ENCODE measurements at regions not wholly inside any gene's neighbourhood (a gene's known extent, or its start where the extent isn't known, plus 50 kb on each side); places are given as distances from the start of the nearest gene placed in this dataset.
A peak's percentile ranks its signal among the peaks of the same experiment; 100 is the strongest.

DNA sequence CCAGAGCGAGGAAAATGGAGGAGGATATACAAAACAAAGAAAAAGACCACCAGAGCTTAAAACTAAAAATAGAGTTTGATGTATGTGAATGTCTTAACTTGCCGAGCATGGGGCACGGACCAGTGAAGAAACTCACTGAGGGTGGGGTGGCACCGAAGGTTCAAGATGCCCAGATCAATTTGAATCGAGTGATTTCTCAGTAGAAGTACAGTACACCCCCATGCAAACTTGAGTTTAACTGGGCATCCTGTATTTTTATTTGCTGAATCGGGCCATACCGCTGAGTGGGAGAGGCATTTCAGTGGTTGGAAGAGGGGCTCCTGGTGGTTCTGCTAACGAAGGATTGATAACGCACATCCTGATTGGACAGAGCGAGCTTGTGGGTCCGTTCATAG lies 81.7 kb downstream of the ANKRD60 start:
- no peak for DNase-seq (ENCODE audit: low spot score in 2 of 2)

DNA sequence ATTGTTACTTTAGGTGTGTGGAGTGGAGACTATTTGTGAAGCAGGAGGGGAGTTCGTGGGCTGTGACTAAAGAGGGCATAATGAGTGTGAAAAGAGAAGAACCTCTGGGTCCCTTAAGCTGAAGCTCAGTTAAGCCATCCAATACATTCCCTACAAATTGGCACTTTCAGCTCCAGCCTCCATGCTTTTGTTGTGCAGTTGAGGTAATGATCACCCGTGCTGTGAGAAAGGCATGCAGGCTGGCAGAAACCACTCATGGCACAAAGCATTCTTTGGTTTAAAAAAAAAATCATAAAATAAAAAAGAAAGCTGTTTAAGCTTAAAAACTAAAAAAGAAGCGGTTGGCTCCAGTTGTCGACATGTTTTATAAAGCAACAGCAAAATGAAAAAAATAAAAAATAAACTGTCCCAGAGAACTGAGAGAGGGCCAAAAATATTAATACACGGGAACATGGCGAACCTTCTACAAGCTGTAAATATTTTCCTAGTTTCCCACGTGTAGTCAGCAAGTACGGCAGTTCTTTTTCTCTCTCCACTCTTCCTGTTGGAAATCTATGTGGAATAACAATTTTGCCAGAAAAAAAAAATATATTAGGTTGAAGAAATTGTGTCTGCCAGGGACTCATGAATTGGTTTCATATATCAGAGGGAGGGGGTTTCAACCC lies 82.2 kb downstream of the ANKRD60 start:
- Histone ChIP-seq H3K4me1 (no peaks in the 10 kb centered on the region), H3K27me3 (peaks cover 0 to 12% of the 10 kb centered on the region in 2 donors), H3K36me3 (no peaks in the 10 kb centered on the region), H3K27ac (peak overlapping the region; percentile 37 to 61), H3K9me3 (no peaks in the 10 kb centered on the region), H3K4me3 (no peak overlapping the region)
- DNase-seq (ENCODE audit: low spot score in 2 of 2), result no peak
- intact Hi-C loops (cut with DNase I; ENCODE audit: low total_unique reads), result no loop called here
- TF ChIP-seq, protein P1, sequence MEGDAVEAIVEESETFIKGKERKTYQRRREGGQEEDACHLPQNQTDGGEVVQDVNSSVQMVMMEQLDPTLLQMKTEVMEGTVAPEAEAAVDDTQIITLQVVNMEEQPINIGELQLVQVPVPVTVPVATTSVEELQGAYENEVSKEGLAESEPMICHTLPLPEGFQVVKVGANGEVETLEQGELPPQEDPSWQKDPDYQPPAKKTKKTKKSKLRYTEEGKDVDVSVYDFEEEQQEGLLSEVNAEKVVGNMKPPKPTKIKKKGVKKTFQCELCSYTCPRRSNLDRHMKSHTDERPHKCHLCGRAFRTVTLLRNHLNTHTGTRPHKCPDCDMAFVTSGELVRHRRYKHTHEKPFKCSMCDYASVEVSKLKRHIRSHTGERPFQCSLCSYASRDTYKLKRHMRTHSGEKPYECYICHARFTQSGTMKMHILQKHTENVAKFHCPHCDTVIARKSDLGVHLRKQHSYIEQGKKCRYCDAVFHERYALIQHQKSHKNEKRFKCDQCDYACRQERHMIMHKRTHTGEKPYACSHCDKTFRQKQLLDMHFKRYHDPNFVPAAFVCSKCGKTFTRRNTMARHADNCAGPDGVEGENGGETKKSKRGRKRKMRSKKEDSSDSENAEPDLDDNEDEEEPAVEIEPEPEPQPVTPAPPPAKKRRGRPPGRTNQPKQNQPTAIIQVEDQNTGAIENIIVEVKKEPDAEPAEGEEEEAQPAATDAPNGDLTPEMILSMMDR (IDR thresholded peaks at IDR 0.05), result no peak
- TF ChIP-seq POLR2AphosphoS5 (IDR thresholded peaks at IDR 0.05), result no peak
- no peak for TF ChIP-seq POLR2A (IDR thresholded peaks at IDR 0.05)

More for the DNA sequence above, 81.7 kb downstream of the ANKRD60 start:
- no peak for TF ChIP-seq POLR2AphosphoS5 (IDR thresholded peaks at IDR 0.05)
- TF ChIP-seq, protein P1 (IDR thresholded peaks at IDR 0.05), result no peak
- no peak for TF ChIP-seq POLR2A (IDR thresholded peaks at IDR 0.05)
- intact Hi-C loops (cut with DNase I; ENCODE audit: low total_unique reads), result no loop called here
- no peaks in the 10 kb centered on the region for H3K9me3 ChIP-seq
- no peaks in the 10 kb centered on the region for H3K36me3 ChIP-seq
- H3K27me3 ChIP-seq, result peaks cover 0 to 12% of the 10 kb centered on the region in 2 donors
- H3K4me1 ChIP-seq, result no peaks in the 10 kb centered on the region
- H3K27ac ChIP-seq, result peak overlapping the region in 1 of 2 donors; percentile 25
- no peak overlapping the region for H3K4me3 ChIP-seq

DNA sequence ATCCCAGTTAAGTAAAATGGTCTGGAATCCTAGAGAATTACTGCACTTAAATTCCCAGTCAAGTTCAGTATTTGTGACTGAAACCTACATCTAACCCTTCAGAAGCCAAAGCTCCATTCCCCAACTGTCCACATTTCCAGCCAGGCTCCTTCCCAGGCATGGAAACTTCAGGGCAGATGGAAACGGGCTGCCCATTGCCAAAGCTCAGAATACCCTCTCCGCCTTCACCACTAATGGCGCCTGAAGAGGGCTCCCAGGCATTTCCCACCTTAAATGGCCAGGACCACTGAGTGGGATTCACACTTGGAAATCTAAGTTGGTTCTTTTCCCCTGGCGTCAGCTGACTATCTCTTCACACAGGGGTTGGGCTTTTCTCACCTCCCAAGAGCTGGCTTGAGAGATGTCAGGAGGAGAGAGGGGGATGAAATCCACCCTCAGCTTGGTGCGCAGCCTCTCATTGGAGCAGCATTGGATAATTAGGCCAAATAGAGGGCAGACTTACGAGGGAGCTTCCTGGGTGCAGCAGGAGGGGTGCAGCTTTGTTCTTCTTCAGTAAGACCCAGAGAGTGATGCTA lies 82.9 kb downstream of the ANKRD60 start:
- Histone ChIP-seq H3K27ac (peak overlapping the region; percentile 37 to 61), H3K9me3 (no peaks in the 10 kb centered on the region), H3K4me3 (no peak overlapping the region), H3K36me3 (no peaks in the 10 kb centered on the region), H3K27me3 (peaks cover 0 to 6% of the 10 kb centered on the region in 2 donors), H3K4me1 (no peaks in the 10 kb centered on the region)
- DNase-seq (ENCODE audit: low spot score in 2 of 2), result no peak
- intact Hi-C loops (cut with DNase I; ENCODE audit: low total_unique reads), result no loop called here
- TF ChIP-seq, protein P1 (IDR thresholded peaks at IDR 0.05), result no peak
- no peak for TF ChIP-seq POLR2AphosphoS5 (IDR thresholded peaks at IDR 0.05)
- no peak for TF ChIP-seq POLR2A (IDR thresholded peaks at IDR 0.05)

DNA sequence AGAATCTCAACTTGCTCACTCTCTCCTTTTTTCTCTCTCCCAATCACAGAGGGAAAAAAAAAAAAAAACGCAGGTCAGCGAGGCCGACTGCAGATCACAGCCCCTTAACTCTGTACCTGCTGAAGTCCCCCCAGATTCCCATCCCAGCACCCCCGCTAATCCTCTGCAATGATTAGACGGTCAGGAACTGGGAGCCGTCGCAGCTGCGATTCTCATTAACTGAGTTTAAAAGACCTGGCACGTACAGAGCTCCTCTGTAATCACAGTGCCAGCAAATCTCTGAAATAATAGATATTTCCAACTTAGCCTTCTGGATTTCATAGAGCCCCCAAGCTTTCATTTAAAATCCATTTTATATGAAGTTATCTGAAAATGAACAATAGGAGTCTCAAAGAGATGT lies 84.4 kb downstream of the ANKRD60 start:
- no peak for DNase-seq (ENCODE audit: low spot score in 2 of 2)

DNA sequence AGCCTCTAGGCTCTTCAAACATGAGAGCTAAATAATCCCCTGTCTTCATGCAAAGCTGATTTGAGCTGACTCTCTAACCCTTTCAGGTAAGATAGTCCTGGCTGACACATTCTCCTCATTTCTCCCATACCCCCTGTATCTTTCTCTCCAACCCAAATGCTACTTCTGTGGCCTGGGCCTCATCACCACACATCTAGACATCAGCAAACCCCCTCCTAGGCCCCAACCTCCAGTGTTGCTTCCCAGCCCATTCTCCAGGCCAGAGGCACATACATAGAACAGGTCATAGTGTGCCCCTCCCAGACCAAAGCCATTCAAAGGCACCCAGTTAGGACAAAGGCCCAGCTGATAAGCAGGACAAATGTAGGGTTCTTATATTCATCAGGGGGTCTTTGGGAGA lies 84.9 kb downstream of the ANKRD60 start:
- Histone ChIP-seq H3K27me3 (no peaks in the 10 kb centered on the region), H3K9me3 (no peaks in the 10 kb centered on the region), H3K4me3 (no peak overlapping the region), H3K36me3 (no peaks in the 10 kb centered on the region), H3K27ac (no peak overlapping the region), H3K4me1 (no peaks in the 10 kb centered on the region)
- no peak for DNase-seq (ENCODE audit: low spot score in 2 of 2)
- TF ChIP-seq POLR2A (IDR thresholded peaks at IDR 0.05), result no peak
- no peak for TF ChIP-seq POLR2AphosphoS5 (IDR thresholded peaks at IDR 0.05)
- TF ChIP-seq, protein P1 (IDR thresholded peaks at IDR 0.05), result no peak
- intact Hi-C loops (cut with DNase I; ENCODE audit: low total_unique reads), result no loop called here

More for the DNA sequence above, 84.4 kb downstream of the ANKRD60 start:
- intact Hi-C loops (cut with DNase I; ENCODE audit: low total_unique reads), result no loop called here
- Histone ChIP-seq H3K9me3 (no peaks in the 10 kb centered on the region), H3K27ac (no peak overlapping the region), H3K4me3 (no peak overlapping the region), H3K4me1 (no peaks in the 10 kb centered on the region), H3K36me3 (no peaks in the 10 kb centered on the region), H3K27me3 (no peaks in the 10 kb centered on the region)
- TF ChIP-seq POLR2A (IDR thresholded peaks at IDR 0.05), result no peak
- TF ChIP-seq POLR2AphosphoS5 (IDR thresholded peaks at IDR 0.05), result no peak
- TF ChIP-seq, protein P1 (IDR thresholded peaks at IDR 0.05), result no peak

Measured in breast epithelium (tissue), 4 donors.